NCI-H146 (cell line): ENCODE measurements at regions not wholly inside any gene's neighbourhood (a gene's known extent, or its start where the extent isn't known, plus 50 kb on each side); places are given as distances from the start of the nearest gene placed in this dataset.
"Not testable (repeated sequence)": the region's sequence is repeated elsewhere in the genome, so short reads cannot be mapped to it uniquely, and the experiment has no call there.

ENCODE experiments used
- DNase-seq: peaks from one replicate; lab custom pipeline; 2025; lab: John Stamatoyannopoulos, UW

DNA sequence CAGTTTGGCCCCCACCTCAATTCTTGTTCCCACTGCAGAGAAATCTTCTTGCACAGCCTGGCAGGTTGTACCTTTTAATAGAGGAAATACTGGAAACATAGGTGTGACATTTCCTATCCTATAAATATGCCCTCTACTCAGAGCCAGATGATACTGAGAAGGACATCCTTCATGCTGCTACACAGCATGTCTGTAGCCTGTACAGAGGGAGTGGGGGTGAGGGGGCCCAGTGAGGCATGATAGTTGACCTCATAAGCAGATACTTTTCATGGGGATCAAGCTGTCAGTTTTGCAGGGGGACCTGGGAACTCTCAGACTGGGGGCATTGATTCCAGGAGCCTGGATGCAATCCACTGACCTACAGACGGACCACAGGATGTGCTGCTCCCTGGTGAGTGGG, 96.2 kb upstream of the TOP1 start:
- DNase-seq: no peak

DNA sequence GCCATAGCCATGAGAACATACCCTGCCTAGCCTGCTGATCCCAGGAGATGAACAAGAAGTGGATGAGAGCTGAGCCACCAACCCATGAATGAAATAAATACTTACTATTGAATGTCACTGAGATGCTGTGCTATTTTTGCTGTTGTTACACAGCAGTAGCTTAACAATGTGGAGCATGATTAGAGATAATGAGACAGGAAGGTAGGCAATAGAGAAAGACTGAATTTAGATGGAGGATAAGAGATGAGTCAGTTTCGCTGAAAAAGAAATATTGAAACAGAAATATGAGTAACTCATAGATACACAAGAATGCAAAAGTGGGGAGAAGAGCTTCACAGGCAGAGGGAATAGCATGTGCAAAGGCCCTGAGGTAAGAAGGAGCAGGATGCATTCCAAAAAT, 94.9 kb upstream of the TOP1 start:
- DNase-seq: no peak

DNA sequence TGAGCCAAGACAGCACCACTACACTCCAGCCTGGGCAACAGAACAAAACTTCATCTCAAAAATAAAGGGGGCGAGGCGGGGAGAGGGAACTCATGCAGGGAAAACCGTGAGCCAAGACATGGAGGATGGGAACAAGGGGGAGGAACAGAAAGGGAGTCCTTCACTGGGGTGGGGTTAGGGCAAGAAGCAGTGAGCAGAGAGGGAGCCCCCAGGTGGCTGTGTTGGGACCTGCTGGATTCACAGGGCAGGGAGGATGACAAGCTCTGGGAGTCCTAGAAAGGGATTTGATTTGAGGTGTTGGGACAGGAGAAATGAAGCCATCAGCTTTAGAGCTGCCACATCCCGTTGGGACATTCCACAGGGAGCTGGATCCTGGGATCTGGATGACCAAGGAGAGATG, 90.6 kb upstream of the TOP1 start:
- no peak for DNase-seq

DNA sequence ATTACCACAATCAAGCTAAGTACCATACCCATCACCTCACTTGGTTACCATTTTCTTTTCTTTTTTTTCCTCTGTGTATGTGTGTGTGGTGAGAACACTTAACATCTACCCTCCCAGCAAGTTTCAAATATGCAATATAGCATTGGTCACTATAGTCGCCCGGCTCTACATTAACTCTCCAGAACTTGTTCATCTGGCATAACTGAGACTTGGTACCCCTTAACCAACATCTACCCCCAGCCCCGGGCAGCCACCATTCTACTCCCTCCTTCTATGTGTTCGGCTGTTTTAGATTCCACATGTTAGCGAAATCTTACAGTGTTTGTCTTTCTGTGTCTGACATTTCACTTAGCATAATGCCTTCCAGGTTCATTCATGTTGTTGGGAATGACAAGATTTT, 89.0 kb upstream of the TOP1 start:
- DNase-seq: no peak

DNA sequence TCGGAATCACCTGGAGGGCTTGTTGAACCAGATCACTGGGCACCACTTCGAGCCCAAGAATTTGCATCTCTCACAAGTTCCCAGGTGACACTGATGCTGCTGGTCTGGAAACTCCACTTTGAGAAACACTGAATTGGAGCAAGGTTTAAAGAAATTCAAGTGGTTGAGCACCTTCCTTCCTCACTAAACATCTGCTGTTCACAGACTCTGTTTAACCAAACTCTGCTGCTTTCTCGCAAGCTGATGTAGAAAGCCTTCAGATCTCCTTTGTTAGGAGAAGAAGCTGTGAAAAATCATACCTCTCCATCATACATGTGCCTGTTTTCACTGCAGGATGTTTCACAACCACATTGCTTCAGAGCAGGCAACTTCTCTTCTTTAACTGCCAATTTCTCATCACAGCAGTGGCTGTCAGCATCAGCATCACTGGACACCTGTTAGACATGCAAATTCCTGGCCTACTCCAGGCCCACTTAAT, 87.5 kb upstream of the TOP1 start:
- no peak for DNase-seq

DNA sequence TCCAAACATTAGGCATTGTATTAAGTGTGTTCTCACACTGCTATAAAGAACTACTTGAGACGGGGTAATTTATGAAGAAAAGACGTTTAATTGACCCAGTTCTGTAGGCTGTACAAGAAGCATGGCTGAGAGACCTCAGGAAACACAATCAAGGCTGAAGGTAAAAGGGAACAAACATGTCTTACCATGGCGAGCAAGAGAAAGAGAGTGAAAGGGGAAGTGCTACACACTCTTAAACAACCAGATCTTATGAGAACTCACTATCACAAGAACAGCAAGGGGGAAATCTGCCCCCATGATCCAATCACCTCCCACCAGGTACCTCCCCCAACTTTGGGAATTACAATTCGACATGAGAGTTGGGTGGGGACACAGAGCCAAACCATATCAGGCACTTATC, 86.6 kb upstream of the TOP1 start:
- no peak for DNase-seq

DNA sequence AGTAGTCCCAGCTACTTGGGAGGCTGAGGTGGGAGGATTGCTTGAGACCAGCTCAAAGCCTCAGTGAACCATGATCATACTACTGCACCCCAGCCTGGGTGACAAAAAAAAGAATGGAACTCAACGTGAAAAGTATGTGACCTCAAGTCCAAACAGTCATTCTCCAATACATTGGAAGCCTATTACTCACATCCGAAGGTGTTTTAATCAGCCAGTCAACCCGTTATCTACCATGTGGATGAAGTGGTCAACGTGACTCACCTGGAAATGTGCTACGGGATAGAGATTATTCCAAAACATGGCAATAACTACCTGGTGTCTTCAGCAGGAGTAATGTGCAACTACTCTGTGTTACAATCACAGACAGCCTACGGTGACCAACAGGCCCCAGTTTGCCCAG, 85.8 kb upstream of the TOP1 start:
- DNase-seq: no peak

DNA sequence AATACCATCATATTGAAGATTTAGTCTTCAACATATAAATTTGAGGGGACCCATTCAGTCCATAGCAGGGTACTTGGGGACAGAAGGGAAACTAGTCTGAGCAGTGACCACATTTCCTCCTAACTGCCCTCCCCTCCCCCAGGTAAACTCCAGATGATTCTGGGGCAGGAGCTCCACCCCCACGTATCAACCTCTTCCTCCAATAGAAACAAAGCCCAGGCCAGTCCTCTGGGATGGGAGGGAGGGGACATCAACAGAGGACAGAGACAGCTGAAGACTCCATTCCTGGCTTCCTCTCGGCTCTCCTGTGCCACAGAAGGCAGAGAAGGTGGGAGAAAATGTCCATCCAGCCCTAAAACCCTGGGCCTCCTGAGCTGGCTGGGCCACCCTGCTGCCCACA, 85.0 kb upstream of the TOP1 start:
- no peak for DNase-seq

DNA sequence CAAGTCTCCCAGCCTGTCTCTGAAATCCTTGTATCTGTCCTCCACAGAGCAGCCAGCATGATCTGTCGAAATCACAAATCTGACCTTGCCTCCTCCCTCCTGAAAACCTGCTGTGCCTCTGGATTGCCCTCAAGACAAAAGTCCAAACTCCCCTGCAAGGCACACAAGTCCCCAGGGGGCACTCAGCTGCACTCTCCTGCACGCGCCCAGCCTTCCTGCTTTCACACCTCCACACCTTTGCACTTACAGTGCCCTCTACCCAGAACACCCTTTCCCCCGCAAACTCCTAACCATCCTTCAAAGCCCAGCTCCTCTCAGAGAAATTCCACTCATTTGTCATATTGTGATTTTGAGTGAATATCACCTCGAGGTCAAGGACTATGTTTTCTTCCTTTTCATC, 83.4 kb upstream of the TOP1 start:
- DNase-seq: no peak

DNA sequence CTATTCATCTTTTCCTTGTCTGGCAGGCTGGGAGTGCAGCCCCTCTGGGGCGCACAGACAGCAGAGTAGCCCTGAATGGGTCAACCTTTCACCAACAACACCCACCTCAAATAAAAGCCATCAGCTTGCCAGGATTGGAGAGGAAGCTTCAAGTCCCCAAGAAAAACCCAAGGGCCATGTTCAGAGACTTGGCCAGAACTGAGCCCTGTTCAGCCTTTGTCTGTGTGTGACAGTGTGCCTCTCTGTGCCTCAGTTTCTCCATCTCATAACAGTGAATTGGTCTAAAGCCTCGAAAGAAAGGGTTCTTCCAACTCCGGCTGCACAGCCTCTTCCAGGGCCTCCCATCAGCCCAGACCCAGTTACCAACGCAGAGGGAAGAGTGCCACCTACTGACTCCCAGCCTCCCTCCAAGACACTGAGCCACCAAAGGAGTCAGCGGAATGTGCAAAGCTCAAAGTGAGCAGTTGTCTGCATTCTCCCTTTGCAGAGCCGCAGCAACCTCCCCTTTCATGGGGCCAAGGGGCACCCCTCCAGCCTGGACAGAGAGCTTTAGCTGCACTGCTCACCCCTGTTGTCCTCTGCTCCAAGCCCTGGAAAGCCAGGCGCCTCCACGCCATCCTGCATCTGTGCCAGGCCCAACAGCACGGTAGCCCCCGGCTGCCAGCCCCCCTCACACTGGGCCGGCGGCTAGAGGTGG, 82.7 kb upstream of the TOP1 start:
- DNase-seq: peak; percentile 29

DNA sequence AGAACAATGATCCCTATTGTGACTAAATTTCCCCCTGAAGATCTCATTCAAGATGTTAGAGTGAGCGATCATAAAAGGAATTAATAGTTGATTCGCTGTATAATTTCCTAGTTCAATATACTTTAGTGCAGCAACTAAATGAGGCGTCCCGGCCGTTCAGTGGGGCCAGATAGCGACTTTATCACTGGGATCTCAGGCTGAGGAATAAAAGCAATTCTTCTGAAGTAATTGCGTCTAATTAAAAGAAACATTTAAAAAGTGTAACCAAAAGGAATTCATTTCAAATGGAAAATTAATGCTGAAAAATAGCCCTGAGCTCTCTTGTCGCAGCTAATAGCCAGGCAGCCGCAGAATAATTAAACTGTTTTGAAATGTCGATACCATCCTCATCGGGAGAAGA, 82.2 kb upstream of the TOP1 start:
- DNase-seq: no peak

DNA sequence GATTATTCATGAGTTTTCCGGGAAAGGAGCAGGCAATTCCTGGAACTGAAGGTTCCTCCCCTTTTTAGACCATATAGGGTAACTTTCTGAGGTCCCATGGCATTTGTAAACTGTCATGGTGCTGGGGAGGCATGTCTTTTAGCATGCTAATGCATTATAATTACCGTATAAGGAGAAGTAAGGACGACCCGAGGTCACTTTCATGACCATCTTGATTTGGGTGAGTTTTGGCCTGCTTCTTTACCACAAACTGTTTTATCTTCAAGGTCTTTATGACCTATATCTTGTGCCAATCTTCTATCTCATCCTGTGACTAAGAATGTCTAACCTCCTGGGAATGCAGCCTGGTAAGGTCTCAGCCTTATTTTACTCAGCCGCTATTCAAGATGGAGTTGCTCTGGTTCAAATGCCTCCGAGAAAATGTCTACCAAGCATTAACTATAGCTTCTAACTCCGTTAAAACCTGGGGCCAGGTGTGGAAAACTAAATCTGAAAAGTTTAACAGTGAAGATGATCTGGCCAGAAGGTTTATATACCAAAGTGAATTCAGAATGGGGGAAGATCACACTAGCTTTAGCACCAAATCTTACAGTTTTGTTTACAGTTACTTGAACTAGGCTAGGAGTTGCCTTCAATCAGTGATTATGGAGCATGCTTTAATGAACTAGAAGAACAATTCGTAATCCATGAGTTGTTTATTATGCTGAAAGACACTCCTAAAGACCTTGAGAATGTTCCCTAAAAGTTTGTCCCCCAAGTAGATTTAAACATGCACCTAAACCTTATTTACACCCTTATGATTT, 80.0 kb upstream of the TOP1 start:
- no peak for DNase-seq

DNA sequence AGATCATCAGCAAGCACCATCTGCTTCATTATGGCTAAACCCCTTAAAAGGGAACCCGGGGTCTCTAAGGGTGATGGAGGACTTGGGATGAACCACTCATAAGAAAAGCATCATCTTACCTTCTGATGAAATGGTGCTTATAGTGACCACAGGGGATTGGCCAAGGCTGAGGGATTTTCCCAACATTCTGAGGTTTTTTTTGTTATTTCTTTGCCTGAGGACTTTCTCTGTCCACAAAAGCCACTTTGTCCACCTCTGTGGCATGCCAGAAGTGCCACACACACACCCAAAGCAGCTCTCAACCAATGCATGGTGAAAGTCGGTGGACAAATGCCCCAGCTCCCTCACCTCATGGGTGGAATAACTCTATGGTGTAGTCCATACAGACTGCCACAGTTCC, 79.3 kb upstream of the TOP1 start:
- DNase-seq: no peak

DNA sequence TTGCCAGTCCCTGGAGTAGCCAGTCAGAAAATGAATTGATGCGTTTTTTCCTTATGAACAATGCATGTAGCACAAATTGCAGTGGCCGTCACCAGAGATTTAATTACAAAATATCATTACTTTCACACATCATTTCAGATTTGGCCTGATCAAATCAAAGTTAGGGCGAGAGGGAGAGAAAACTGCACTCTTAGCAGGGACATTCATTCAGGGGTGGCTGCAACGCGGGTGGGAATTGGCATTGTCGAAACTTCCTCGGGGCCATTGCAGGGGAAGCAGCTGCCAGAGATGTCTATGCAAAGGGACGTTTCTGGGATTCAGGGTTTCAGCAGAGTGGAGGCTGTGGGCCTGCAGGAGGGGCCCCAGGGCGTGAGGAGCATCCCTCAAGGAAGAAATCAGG, 76.5 kb upstream of the TOP1 start:
- DNase-seq: no peak

DNA sequence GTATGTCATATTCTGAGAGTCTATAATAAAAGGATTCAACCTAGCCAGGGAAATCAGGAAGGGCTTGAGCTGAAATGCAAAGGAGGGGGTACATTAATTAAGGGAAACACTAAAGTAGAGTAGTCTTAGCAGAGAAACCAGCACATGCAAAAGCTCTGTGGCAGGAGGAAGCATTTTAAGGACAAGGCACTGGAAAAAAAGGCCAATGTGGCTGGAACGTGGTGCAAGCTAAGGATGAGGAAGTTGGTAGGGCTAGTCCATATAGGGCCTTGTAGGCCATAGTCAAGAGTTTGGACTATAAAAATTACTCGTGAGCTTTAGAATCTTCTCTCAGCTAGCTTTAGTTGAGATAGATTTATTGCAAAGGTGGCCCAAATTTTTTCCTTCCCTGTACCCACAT, 75.2 kb upstream of the TOP1 start:
- no peak for DNase-seq

DNA sequence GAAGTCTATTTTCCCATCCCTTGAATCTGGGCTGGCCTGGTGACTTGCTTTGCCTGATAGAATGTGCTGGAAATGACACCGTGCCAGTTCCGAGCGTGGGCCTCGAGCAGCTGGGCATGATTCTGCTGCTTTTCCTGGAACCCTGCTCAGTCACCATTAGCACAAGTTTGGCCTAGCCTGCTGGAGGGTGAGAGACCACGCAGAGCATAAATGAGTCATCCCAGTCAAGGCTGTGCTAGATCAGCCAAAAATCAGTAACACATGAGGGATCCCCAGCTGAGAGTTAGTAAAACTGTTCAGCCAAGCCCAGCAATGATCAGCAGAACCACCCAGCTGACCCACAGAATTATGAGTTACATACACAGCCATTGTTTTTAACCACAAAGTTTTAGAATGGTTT, 74.8 kb upstream of the TOP1 start:
- DNase-seq: no peak

DNA sequence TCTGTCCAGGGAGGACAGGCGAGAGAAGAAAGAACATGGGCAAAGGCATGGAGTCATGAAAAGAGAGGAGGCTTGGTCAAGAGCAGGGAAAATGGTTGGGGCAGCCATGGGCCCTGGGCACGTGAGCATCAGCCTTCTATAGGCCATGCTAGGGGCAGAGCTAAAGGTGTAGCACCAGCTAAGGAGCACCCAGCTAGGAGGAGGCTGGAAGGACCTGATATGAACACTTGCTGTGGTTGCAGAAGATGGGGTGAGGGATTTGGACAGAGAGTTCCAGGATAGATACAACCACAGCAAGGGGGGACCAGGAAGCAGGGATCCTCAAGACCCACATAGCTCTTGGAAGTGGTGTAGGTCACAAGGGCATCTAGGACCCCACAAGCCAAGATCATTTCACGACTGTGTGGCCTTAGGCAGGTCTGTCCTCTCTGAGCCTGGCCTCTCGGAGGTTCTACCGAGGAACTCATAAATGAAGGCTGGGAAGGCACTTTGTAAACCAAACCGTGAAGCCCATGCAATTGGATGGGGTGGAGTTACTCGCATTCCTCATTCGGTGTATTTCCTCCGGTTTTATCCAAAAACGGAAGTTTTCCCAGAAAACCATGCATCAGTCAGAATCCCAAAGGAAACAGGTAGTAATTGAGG, 74.0 kb upstream of the TOP1 start:
- no peak for DNase-seq

DNA sequence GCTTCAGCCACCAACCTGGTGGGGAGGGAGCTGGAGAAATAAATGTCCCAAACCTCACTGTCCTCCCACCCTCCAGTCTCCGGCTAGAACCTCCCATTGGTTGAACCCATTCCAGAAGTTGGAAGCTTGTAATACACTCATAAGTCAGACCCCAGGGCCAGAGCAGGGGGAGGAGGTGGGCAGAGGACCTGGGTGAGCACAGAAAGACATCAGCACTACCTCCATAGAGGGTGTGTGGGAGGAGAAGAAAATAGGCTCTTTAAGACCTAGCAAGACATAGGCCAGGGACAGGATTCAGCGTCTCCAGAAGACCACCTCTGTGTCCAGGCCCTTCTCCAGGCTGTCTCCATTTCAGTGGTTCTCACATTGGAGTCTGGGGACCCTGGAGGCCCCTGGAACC, 73.3 kb upstream of the TOP1 start:
- no peak for DNase-seq

DNA sequence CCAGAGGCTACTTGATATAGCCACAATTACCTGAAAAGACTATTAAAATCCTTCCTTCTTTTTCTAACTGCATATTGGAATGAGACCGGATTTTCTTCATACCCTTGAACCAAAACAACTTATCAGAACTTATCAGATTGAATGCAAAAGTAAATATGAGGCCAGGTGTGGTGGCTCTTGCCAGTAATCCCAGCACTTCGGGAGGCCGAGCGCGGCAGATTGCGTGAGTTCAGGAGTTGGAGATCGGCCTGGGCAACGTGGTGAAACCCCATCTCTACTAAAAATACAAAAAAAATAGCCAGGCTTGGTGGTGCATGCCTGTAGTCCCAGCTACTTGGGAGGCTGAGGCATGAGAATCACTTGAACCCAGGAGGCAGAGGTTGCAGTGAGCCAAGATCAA, 72.8 kb upstream of the TOP1 start:
- not testable (repeated sequence) for DNase-seq

DNA sequence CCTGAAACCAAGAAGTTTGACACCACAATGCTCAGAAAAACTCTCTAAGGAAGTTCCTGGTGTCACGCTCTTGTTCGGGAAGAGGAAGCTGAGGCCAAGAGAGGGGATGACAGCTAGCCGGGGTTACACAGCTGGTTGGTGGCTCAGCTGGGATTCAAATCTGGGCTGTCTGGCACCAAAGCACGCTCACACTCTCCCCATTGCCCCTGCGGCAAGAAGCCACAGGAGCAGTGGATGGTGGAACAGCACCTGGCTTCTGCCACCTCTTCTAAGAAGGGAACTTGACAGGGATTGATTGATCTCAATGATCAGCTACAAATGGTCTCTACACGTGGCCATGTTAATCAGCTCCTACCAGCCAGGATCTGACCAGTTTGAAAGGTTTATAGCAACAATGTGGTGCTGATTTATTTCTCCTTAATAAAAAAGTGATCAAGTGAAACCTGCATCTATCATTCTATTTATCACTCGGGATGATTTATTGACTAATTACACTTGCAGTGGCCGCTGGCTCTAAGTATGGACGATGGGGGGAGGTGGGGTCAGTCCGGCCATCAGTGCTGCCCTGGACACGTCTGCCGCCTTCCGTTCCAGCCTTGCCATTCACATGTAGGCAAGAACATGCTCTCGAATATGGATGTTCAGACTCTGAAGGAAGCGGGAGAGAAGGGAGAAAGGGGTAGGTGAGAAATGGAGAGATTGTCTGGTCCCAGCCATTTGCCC, 71.9 kb upstream of the TOP1 start:
- DNase-seq: no peak

DNA sequence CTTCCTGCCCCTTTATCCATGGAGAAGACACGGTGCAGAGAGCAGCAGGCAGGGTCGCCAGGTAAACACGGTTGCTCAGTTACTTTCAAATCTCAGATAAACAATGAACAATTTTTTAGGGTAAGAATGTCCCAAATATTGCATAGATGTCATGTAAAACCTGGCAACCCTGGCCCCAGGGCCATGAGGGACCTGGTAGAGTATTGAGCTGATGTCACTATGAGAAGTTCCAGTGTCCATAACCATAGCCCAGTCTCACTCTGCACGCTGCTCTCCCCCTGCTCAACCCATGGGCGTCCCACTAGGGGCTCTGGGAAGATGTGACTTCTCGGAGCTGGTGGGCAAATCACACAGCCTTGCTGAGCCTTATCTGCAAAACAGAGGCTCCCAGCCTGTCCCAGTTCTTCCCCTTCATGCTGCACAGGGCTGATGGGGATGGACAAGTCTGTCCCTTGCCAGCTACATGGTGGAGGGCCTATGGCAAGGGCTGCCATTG, 71.3 kb upstream of the TOP1 start:
- no peak for DNase-seq

DNA sequence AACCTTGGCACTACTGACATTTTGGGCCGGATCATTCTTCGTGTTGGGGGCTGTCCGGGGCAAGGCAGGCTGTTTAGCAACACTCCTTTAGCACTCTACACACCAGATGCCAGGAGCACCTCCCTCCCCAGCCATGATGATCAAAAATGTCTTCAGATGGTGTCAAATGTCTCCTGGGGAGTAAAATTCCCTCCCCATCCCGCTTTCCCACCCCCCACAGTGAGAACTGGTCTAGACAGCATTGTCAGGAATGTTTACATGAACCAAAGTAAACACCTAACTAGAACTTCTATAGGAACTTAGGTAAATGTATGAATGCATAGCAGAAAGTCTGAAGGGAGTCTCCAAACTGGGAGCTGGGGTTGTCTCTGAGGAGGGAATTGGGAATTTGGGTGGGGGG, 70.0 kb upstream of the TOP1 start:
- DNase-seq: no peak
